ENCODE measurements at regions not wholly inside any gene's neighbourhood (a gene's known extent, or its start where the extent isn't known, plus 50 kb on each side); places are given as distances from the start of the nearest gene placed in this dataset.
"Not testable (repeated sequence)": the region's sequence is repeated elsewhere in the genome, so short reads cannot be mapped to it uniquely, and the experiment has no call there.

- CTCF ChIA-PET: no interaction called here
- no peaks in the 10 kb centered on the region for H3K27me3 Mint-ChIP-seq
- no peaks in the 10 kb centered on the region for H3K4me1 Mint-ChIP-seq
- no peak for DNase-seq
- peaks cover 3% of the 10 kb centered on the region for H3K9me3 Mint-ChIP-seq
- TF ChIP-seq CTCF (IDR thresholded peaks at IDR 0.05): no peak
- POLR2A ChIA-PET: no interaction called here
- intact Hi-C loops (cut with micrococcal nuclease): no loop called here
- no peaks in the 10 kb centered on the region for H3K36me3 Mint-ChIP-seq (ENCODE audit: low read depth)
- no peak for ATAC-seq (ENCODE audit: low read depth)
- no peak overlapping the region for H3K27ac Mint-ChIP-seq
- no peak overlapping the region for H3K4me3 Mint-ChIP-seq
These were observed 313.7 kb upstream of the TBX18 start for GRCh38 chr6:85078058-85078457.

GRCh38 chr6:85077098-85077497, 312.7 kb upstream of the TBX18 start:
- intact Hi-C loops (cut with micrococcal nuclease): no loop called here
- H3K9me3 Mint-ChIP-seq: peaks cover 3% of the 10 kb centered on the region
- DNase-seq (no peak), ATAC-seq (ENCODE audit: low read depth) (no peak)
- TF ChIP-seq CTCF (IDR thresholded peaks at IDR 0.05): no peak
- H3K36me3 Mint-ChIP-seq (ENCODE audit: low read depth): no peaks in the 10 kb centered on the region
- CTCF ChIA-PET: no interaction called here
- H3K4me3 Mint-ChIP-seq: no peak overlapping the region
- no peaks in the 10 kb centered on the region for H3K27me3 Mint-ChIP-seq
- H3K27ac Mint-ChIP-seq: no peak overlapping the region
- POLR2A ChIA-PET: no interaction called here
- H3K4me1 Mint-ChIP-seq: no peaks in the 10 kb centered on the region

- ATAC-seq (ENCODE audit: low read depth); DNase-seq; CTCF ChIA-PET; H3K4me1 Mint-ChIP-seq; H3K27ac Mint-ChIP-seq; POLR2A ChIA-PET; H3K27me3 Mint-ChIP-seq; H3K36me3 Mint-ChIP-seq (ENCODE audit: low read depth); intact Hi-C loops (cut with micrococcal nuclease); H3K9me3 Mint-ChIP-seq; H3K4me3 Mint-ChIP-seq: not testable (repeated sequence)
These were observed 307.4 kb upstream of the TBX18 start for GRCh38 chr6:85071845-85072244.

- ATAC-seq (ENCODE audit: low read depth): no peak
- ChIA-PET POLR2A (no interaction called here), CTCF (no interaction called here)
- no peaks in the 10 kb centered on the region for H3K36me3 Mint-ChIP-seq (ENCODE audit: low read depth)
- H3K27me3 Mint-ChIP-seq: no peaks in the 10 kb centered on the region
- no peak overlapping the region for H3K4me3 Mint-ChIP-seq
- no peak overlapping the region for H3K27ac Mint-ChIP-seq
- intact Hi-C loops (cut with micrococcal nuclease): no loop called here
- no peak for TF ChIP-seq CTCF (IDR thresholded peaks at IDR 0.05)
- H3K9me3 Mint-ChIP-seq: peaks cover 4% of the 10 kb centered on the region
- no peaks in the 10 kb centered on the region for H3K4me1 Mint-ChIP-seq
- no peak for DNase-seq
These were observed 305.2 kb upstream of the TBX18 start for GRCh38 chr6:85069577-85069976.

- no peak for DNase-seq
- no peak overlapping the region for H3K4me3 Mint-ChIP-seq
- H3K27ac Mint-ChIP-seq: no peak overlapping the region
- CTCF ChIA-PET: no interaction called here
- POLR2A ChIA-PET: no interaction called here
- TF ChIP-seq CTCF (IDR thresholded peaks at IDR 0.05): no peak
- ATAC-seq (ENCODE audit: low read depth): no peak
- no peaks in the 10 kb centered on the region for H3K36me3 Mint-ChIP-seq (ENCODE audit: low read depth)
- H3K9me3 Mint-ChIP-seq: peaks cover 4% of the 10 kb centered on the region
- no peaks in the 10 kb centered on the region for H3K27me3 Mint-ChIP-seq
- H3K4me1 Mint-ChIP-seq: no peaks in the 10 kb centered on the region
- intact Hi-C loops (cut with micrococcal nuclease): no loop called here
These were observed 303.8 kb upstream of the TBX18 start for GRCh38 chr6:85068221-85068620.

GRCh38 chr6:85066266-85066665, 301.9 kb upstream of the TBX18 start:
- DNase-seq (no peak), ATAC-seq (ENCODE audit: low read depth) (no peak)
- ChIA-PET CTCF (no interaction called here), POLR2A (no interaction called here)
- no peak for TF ChIP-seq CTCF (IDR thresholded peaks at IDR 0.05)
- Mint-ChIP-seq H3K4me3 (no peak overlapping the region), H3K9me3 (peaks cover 4% of the 10 kb centered on the region), H3K27me3 (no peaks in the 10 kb centered on the region), H3K36me3 (ENCODE audit: low read depth) (no peaks in the 10 kb centered on the region), H3K27ac (no peak overlapping the region), H3K4me1 (no peaks in the 10 kb centered on the region)
- intact Hi-C loops (cut with micrococcal nuclease): no loop called here

Data from activated B cell treated with CpG ODN at 0.5 μM for 24 hours (primary cell).